Limb (tissue), 2 donors: ENCODE measurements at regions not wholly inside any gene's neighbourhood (a gene's known extent, or its start where the extent isn't known, plus 50 kb on each side); places are given as distances from the start of the nearest gene placed in this dataset.

Experiments used
- DNase-seq, 2 donors: peaks; one replicate each; pipeline ENCODE4 v3.0.0-alpha.2; 2016; ENCODE audit errors: extremely low spot score in 2 of 2

DNA sequence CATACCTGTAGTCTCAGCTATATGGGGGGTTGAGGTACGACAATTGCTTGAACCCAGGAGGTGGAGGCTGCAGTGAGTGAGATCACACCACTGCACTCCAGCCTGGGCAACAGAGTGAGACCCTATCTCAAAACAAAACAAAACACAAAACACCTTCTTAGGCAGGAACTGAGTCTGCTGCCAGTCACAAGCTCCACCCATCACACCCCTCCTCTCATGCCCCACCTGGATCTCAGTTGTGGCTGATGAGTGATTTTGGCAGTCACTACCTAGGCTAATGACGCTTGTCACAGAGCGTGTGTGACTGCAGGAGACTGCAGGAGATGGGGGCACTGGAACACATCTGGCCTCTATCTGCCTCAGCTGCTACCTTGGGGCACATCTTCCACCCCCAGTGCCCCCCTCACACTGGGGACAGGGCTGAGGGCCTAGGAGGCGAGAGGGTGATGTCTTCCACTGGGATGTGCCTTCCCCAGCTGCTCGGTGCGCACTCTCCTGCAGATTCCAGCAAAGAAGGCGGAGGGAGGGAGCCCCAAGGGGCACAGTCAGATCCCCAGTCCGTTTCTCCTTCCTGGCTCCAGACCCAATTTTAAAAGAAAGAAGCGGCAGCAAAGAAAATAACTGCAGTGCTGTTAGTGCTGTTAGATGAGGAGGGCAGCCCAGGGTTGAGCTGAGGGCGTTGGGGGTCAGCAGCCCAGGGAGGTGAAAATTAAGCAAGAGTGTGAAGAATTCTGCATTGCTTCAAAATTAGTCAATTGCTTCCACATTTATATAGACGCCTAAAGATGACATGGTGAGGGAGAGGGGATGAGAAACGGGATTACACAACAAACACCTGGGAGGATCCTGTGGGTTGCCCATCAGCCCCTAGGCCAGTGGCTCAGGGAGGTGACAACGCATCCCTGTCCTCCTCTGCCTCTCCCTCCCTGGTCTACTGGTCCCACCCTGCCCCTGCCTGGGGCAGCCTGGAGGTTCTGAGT, 143.6 kb upstream of the HAAO start:
- DNase-seq: no peak

DNA sequence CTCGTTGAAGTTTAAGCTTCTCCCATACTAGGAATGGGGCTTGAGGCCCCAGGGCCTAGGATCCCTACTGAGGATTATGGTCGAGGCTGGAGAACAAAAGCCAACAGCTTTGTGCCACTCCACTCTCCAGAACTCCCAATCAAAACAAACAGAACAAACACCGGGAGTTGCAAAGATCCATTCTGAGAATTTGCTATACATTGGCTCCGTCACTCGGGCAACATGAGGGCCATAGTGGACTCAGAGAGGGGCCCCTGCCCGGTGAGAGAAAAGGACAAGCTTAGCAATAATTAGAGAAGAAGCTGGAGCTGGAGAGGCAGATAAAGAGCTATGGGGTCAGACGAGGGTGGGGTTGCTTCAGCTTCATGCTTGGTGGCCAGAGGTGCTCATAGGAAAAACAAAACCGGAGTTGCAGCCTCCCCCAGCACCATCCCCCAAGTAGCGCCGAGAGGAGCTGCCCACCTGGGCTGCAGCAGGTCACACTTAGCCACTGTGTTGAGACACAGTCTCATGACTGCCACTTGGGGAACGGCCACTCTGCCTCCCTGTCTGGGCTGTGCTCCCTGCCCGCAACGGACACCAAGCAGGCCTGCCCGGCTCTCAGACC, 142.3 kb upstream of the HAAO start:
- no peak for DNase-seq

DNA sequence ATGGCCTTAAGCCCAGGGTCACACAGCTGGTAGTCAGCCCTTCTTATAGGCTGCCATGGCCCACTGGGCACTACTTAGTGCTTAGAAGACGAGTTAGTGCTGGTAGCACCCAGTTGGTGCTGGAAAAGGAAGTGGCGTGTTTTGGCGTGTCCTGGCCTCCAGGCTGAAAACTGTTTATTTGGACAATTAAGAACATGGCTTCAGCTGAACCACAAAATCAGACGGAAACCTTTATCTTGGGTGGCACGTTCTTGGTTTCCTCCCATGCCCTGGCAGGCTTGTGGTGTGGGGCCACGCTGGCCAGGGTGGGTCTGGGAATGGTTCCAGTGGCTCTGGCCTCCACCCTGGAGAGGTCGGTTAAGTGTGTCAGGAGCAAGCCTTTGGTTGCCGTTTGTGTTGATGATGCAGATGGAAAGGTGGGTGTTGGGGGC, 141.5 kb upstream of the HAAO start:
- DNase-seq: no peak

DNA sequence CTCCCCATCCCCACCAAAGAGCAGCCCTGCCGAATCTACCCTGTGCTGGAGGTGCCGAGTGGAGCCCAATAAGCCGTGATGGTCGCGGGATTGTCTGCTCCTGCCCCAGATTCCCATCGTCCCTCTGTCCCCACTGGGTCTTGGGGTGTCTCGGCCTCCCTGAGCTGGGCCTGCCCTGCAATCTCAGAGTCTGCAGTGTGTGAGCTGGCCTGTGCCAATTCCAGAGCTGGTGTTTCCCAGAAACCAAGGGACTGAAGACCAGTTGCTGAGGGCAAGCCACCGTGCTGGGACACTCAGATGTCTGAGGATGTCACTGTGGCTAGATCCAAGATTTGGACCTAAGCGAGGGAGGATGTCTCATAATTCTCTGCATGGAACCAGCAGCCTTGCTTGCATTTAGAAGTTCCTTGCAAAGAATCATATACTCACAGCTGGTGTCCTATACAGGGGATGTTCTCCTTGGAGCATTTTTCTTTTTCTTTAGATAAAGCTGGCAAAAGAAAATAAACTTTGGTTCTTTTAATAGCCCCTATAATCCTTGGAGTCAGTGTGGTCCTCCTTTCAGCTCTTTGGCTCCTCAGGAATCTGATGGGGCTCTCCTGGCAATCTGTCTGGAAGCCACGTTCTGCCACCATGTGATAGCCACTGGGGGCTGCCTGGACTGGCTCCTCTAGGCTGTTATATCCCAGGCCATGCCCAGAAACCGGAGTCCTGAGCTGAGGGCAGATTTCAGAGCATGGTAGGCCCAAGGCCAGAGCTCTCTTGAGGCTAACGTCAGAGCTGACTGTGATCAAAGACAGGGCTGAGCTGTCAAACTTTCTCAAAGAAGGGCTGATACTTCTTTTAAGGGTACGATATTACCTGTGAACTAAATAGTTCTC, 140.1 kb upstream of the HAAO start:
- no peak for DNase-seq

DNA sequence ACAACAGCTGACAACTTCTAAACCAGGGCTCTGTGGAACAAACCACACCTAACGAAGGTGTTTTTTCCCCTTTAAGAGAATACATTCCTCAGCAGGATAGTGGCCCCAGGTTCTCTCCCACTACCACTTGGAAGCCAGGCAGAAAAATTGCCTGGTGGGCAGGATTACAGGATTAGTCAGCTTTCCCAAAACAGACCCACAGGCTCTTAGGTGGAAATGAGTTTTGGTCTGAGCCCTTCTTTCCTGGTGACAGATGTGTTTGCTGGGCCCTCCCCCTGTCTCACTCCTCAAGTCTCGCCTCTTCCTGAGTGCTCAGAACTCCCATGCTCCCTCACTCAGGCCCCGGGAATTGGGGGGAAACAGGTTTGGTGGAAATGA, 139.4 kb upstream of the HAAO start:
- no peak for DNase-seq

DNA sequence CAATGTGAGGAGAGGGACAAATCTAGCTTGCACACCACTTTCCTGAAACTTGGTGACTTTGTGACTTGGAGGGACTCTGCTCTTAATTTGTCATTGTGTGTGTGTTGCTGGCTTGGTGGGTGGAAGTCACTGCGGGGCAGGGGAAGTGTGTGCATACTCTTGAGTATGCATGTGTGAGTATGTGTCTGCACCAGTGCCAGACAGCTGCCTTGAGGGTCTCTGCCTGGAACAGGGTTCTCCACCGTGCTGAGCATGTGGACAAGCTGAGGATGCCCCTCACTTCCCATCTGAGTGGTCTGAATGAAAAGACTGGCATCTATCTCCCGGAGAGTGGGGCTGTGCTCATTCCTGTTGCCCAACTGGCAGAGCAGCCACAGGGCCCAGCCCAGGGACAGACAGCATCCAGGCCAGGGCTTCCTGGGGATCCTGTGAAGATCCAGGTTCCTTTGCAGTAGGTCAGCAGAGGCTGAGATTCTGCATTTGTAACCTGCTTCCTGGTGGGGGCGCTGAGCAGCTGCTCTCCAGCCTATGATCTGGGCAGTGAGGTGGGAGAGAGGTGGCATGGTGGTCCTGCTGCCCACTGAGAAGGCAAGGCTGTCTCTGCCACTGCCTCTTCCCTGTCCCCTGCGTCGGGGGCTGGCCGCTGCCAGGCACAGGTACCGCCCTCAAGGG, 138.9 kb upstream of the HAAO start:
- no peak for DNase-seq

DNA sequence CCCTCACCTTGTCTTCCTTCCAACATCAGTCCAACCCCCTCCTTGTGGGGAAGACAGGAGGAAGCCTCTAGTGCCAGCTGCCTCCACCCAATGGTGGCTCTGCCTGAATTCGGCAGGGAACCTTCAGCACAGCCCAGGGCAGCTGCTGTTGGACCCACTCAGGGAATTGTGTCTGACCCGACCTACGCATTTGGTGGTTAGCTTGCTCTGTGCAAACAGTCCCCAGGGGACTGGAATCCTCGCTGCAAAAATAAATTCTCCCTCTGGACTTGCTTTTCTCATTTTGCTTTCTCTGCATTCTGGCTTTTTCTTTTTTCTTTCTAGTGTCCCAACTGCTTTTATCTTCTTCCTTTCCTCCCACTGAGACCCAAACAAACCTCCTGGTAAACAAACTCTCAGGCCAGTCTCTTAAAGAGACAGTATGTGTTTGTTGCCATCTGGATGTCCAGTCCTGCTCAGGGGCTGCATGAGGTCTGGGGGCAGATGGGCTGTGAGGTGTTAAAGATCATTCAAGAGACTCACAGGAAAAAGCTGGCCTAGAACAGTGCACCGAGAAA, 137.7 kb upstream of the HAAO start:
- no peak for DNase-seq

DNA sequence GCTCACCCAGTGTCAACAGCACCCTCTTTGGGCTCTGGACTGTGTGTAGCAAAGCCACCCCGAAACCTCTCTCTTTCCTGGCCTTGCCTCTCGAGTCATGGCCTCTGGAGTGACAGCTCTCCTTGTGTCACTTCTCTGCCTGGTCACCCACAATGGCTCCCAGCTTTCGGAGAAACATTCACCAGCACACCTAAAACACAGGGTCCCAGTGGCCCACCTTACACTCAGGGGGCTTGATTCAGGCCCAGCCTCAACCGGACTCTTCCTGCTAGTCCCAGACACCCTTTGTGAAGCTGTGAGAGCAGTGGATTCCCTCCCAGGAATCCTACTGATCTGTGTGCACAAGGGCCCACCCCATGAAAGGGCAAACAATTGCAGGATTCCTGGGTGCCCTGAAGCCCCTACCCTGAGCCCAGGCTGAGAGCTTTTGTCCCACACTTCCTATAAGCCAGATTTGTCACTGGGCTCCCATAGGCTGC, 137.2 kb upstream of the HAAO start:
- DNase-seq: no peak

DNA sequence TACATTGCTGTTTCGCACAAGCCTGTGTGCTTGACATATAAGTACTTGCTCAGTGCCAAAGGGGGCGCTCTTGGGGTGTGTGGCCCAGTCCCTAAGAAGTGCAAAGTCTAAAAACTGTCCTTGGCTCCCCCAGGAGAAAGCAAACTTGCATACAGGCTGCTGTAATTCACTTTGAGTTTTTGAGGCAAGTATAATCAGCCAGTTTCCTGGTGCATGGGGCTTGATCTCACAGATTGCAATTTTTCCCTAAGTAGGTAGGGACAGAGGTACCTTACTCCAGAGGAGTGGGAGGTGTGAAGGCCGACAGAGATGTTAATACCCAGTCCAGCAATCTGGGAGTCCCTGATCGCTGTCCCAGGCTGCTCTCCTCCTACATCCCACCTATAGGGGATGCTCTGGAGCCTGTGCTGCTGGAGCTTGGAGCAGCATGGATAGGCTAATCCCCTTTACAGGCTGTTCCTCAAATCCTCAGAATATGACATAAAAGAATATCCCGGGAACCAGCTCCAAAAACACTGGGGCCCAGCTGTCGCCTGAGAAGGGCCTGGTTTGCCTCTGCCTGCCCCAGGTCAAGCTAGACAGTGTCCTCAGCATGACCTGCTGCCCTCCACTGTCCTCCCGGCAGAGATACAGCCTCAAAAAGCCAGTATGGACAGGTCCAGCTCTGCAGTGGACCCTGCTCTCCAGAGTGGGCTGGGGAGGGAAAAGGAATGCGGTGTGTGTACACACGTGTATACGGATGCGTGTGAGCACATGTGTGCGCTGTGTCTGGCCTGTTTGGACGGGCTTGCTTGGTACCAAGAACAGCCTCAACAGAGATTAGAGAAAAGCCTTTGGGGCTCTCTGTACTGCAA, 136.5 kb upstream of the HAAO start:
- peak in 1 of 2 donors; percentile 60 for DNase-seq

DNA sequence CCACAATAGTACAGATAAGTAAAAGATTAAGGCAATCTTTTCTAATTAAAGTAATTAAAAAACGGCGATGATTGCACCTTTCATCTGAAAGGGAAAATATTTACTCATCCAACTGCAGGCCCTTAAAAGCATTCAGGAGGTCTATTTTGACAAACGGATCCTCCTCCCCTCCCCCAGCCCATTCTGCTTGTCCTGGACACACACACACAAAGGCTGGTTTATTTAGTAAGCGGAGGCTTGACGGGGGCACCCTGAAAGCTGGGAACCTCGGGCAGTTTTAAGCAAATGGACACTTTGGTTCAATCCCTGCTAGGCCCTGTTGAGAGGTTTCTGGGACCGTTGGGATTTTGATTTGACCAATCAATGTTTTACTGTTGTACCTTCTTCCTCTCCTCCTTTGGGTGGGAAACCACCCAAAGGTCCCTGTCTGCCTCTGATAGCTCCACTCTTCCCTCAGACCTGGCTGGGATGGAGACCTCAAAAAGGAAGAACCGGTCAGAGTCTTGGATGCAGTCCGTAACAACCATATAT, 135.8 kb upstream of the HAAO start:
- no peak for DNase-seq

DNA sequence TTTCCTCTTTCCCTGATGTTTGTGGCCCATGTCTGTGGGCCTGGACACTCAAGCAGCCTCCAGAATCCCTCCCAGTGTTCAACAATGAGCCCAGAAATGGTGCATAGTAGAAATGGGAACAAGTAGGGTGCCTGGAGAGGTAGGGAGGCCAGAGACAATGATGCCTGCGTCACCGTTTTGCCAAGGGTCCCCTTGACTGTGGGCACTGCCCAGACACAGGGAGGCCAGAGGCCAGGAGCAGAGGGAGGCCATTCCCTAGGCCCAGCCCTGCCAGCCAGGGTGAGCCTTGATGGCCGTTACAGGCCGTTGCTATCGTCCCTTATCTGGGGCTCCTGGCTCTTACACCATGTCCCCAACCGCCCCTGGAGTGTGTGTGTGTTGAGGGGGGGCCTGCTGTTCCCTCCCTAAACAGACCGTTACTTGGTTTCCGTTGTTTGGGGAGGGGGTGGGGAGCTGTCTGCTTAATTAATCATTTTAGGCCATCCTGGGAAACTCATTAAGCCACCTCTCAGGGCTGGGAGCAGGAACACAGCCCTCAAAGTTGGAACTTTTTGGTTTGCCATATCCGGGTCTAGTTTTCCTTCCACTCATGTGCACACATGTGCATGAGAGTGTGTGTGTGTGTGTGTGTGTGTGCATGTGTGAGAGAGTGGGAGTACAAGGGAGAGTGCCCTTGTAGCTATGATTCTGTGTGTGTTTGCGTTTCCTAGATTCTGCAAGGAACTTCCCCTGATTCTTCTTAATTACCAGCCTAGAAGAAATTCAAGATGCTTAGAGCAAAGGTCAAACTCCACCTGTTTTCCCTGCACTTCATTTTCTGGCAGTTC, 135.2 kb upstream of the HAAO start:
- peak; percentile 34 to 60 for DNase-seq

DNA sequence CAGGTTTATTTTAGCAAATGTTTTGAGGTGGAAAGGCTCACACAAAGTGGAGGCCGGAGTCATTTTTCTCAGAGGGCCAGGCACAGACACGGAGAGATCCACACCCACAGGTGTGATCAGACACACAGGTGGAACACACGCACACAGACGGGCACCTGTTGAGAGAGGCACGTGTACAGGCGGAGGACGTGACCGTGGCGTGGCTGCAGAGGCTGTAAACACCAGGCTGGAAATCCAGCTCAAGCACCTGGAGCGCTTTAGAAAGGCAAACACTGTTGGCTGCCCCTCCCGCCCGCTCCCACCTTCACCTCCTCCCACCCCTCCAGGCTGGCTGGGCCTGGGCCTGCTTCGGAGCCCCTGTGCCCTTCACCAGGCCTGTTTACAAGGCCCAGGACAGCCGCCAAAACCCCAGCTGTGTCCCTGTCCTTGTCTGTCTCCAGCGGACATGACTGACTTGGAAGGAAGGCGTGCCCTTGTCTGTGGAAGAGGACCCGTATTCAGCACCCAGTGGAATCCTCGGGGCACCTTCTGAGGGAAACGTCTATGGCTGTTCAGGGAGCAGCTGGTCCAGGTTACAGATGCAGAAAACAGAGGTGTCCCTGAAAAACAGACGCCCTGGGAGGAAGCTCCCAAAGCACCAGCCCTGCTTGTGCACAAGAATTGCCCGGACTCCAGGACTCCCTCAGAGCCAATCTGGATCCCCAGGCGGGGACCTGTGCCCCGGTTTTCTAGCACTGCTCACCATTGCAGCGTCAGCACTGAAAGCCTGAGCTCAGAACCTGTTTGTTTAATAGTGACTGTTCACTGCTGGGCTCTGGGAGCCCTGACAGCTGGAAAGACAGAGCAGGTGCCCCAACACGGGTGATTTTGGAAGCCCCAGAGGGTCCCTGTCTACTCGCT, 134.3 kb upstream of the HAAO start:
- peak in 1 of 2 donors; percentile 50 for DNase-seq

DNA sequence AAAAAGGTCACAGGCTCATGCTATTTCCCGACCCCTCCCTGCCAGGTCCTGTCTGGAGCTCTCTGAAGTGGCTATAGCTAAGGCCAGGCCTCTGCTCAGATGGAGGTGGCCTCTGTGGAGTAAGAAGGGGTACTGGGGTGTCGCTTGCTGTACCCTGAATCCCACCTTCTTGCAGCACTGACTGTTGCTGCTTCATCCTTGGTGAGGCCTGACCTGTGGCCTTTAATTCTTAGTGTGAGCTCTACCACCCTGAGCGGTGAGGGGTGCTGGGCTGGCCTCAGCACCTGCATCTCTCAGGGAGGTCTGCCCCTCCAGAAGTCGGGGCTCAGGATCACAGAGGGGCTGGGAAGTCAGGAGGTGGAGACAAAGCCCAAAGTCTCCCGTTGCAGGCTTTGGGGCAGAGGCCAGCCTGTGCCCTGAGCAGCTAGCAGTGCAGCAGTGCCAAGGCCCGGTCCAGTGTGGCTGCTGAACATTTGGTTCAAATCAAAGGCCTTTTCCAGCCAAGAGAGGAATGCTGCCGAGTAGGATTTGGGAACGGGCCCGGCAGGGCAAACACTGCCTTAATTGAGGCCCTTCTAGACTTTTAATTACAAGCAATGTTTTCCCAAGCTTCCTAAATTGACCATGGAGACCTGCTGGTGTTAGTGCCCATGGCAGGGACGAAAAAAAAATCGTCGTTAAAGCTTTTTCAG, 133.5 kb upstream of the HAAO start:
- DNase-seq: peak in 1 of 2 donors; percentile 51

DNA sequence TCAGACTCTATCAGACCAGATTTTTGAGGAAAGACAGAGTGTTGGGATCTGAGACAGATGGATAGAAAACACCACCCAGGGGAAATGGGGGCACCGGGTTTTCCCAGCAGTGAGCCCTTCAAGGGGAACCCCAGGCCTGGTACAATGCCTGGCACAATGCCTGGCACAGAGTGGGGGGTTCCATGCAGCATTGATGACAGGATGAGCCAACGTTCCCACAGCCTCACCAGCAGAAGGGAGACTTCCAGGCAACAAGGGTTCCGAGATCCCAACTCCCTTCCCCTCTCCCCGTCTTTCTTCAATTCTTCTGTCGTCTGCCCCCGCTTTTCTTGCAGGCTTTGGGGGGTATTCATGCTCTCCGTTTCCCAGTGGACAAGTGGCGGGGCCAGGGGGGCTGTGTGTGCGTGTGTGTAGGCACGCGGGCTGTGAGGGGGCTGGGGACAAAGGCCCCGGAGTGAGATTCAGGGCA, 132.1 kb upstream of the HAAO start:
- no peak for DNase-seq

DNA sequence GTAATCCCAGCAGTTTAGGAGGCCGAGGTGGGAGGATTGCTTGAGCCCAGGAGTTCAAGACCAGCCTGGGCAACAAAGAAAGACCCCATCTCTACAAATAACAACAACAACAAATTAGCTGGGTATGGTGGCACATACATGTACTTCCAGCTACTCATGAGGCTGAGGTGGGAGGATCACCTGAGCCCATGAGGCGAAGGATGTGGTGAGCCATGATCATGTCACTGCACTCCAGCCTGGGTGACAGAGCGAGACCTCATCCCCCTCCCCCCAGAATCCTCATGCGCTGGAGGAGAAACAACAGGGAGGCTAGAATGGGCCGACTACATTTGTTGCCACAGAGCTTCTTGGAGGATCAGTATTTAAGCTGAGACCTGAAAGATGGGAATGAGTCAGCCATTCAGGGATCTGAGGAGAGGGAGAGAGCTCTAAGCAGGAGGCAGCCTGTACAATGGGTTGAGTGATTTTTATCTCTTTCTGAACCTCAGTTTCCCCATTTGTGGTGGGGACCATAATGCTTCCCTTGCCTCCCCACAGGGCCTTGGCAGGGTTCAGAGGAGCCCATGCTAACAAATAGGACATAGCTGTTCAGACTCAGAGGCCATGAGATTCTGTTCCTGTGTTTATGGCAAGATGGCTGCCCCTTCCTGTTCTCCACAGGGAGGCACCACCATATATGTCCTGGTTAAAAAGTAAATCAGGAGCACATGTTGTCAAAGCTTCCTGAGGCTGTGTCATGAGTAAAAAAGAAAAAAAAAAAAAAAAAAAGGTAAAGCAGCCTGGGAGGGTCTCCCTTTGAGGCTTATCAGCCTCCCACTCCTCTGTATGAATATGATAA, 131.4 kb upstream of the HAAO start:
- no peak for DNase-seq
